PC-3 (cell line): ENCODE measurements at regions not wholly inside any gene's neighbourhood (a gene's known extent, or its start where the extent isn't known, plus 50 kb on each side); places are given as distances from the start of the nearest gene placed in this dataset.

ENCODE experiments used
- CTCF ChIP-seq: fragments of 300-600 bp; sonication (generic); conservative IDR thresholded peaks from 2 replicates; pipeline ENCODE4 v1.5.1; 2017; ENCODE audit warnings: antibody characterized with exemption, low read depth, mild to moderate bottlenecking, low read length
- EZH2 ChIP-seq: fragments of 300-600 bp; sonication (generic); IDR thresholded peaks from one replicate; pipeline ENCODE4 v1.6.1; 2017; ENCODE audit warnings: antibody characterized with exemption, mild to moderate bottlenecking, low read length; ENCODE audit not compliant: unreplicated experiment
- EZH2phosphoT487 ChIP-seq: fragments of 300-600 bp; sonication (generic); IDR thresholded peaks from 2 replicates; pipeline ENCODE4 v1.6.1; 2018; ENCODE audit warnings: mild to moderate bottlenecking, antibody characterized with exemption, low read length, borderline replicate concordance

DNA sequence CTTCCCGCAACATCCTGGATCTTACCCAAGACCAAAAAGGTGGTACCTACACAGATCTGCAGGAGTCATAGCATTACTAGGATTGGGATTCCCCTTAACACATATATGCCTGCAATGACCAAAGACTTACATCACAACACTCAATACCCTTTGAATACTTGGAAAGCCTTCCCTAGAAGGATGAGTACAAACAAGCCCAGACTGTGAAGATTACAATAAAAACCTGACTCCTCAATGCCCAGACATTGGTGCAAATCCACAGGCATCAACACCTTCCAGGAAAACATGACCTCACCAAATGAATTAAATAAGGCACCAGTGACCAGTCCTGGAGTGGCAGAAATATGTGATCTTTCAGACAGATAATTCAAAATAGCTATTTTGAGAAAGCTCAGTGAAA, 326.8 kb downstream of the TBL1XR1 start:
- TF ChIP-seq CTCF (no peak), EZH2 (no peak), EZH2phosphoT487 (no peak)
